Thyroid gland (tissue), 4 donors: ENCODE measurements at regions not wholly inside any gene's neighbourhood (a gene's known extent, or its start where the extent isn't known, plus 50 kb on each side); places are given as distances from the start of the nearest gene placed in this dataset.

ENCODE experiments used
- CTCF ChIP-seq, 6 experiments: fragments of 200-600 bp in 3 of 6; fragments of 450-650 bp in 3 of 6; sonication (generic) in 3 of 6; IDR thresholded peaks; one replicate each; pipeline ENCODE4 v1.5.1; 2016 to 2019; ENCODE audit warnings: antibody characterized with exemption in 6 of 6, mild to moderate bottlenecking in 2 of 6, inconsistent platforms in 1 of 6, moderate library complexity in 1 of 6
- POLR2A ChIP-seq, 2 donors: fragments of 450-650 bp; IDR thresholded peaks; one replicate each; pipeline ENCODE4 v1.6.1; 2017; ENCODE audit warnings: antibody characterized with exemption in 2 of 2, mild to moderate bottlenecking in 2 of 2, moderate library complexity in 1 of 2

GRCh38 chr11:112795911-112796649, 165.1 kb upstream of the NCAM1 start:
- TF ChIP-seq CTCF (IDR thresholded peaks at IDR 0.05) (no peak), POLR2A (IDR thresholded peaks at IDR 0.05) (no peak)
